Mesodermal cell (in vitro differentiated cells): ENCODE measurements at regions not wholly inside any gene's neighbourhood (a gene's known extent, or its start where the extent isn't known, plus 50 kb on each side); places are given as distances from the start of the nearest gene placed in this dataset.

ENCODE experiments used
- H3K27ac ChIP-seq: 2 replicates; pipeline ENCODE4 v1.7.0; 2013; ENCODE audit warnings: mild to moderate bottlenecking, low read depth, low read length, moderate library complexity; ENCODE audit not compliant: severe bottlenecking
- H3K36me3 ChIP-seq: 2 replicates; pipeline ENCODE4 v1.7.1; 2013; ENCODE audit warnings: mild to moderate bottlenecking, low read length, moderate library complexity; ENCODE audit not compliant: control insufficient read depth, insufficient read depth
- H3K4me1 ChIP-seq: one replicate; pipeline ENCODE4 v1.7.1; 2013; ENCODE audit warnings: mild to moderate bottlenecking, low read length; ENCODE audit not compliant: insufficient read depth, control insufficient read depth, poor library complexity, severe bottlenecking
- H3K4me3 ChIP-seq: 2 replicates; pipeline ENCODE4 v1.7.0; 2013; ENCODE audit warnings: low read length, control low read depth, mild to moderate bottlenecking; ENCODE audit not compliant: insufficient read depth, poor library complexity, severe bottlenecking; ENCODE audit errors: extremely low read depth
- H3K9me3 ChIP-seq: 2 replicates; pipeline ENCODE4 v1.7.1; 2013; ENCODE audit warnings: mild to moderate bottlenecking, low read length, moderate library complexity; ENCODE audit not compliant: control insufficient read depth
- WGBS, 2 experiments: methylation state at CpG; one replicate each; pipeline ENCODE4 v1.1.5; 2013; ENCODE audit warnings: missing lambda C conversion rate in 2 of 2; ENCODE audit not compliant: insufficient coverage in 2 of 2; 5-methylcytosine and 5-hydroxymethylcytosine counted together

- Histone ChIP-seq H3K27ac (no peak overlapping the region), H3K4me1 (no peaks in the 10 kb centered on the region), H3K9me3 (no peaks in the 10 kb centered on the region), H3K4me3 (no peak overlapping the region), H3K36me3 (no peaks in the 10 kb centered on the region)
- 95% methylated on average over 2 of the region's 2 CpGs; no CpG with 5 or more reads in 1 of the 2 experiments for WGBS, 2 experiments
Measured at GRCh38 chr2:145254291-145254690, 734.4 kb upstream of the ZEB2 start.

GRCh38 chr2:145253492-145253891 is 733.6 kb upstream of the ZEB2 start:
- Histone ChIP-seq H3K4me1 (no peaks in the 10 kb centered on the region), H3K4me3 (no peak overlapping the region), H3K36me3 (no peaks in the 10 kb centered on the region), H3K27ac (no peak overlapping the region), H3K9me3 (no peaks in the 10 kb centered on the region)
- no CpG with 5 or more reads among the region's 1 CpG for WGBS, 2 experiments

- Histone ChIP-seq H3K4me3 (no peak overlapping the region), H3K36me3 (no peaks in the 10 kb centered on the region), H3K27ac (no peak overlapping the region), H3K9me3 (no peaks in the 10 kb centered on the region), H3K4me1 (no peaks in the 10 kb centered on the region)
- WGBS, 2 experiments: 90 to 100% methylated on average over 2 of the region's 4 CpGs
Measured at GRCh38 chr2:145245268-145245870, 725.5 kb upstream of the ZEB2 start.

- 71 to 75% methylated on average over 1 of the region's 2 CpGs for WGBS, 2 experiments
- no peaks in the 10 kb centered on the region for H3K4me1 ChIP-seq
- no peak overlapping the region for H3K27ac ChIP-seq
- no peaks in the 10 kb centered on the region for H3K9me3 ChIP-seq
- H3K36me3 ChIP-seq: no peaks in the 10 kb centered on the region
- H3K4me3 ChIP-seq: no peak overlapping the region
Measured at GRCh38 chr2:145235312-145235711, 715.4 kb upstream of the ZEB2 start.

- WGBS, 2 experiments: 88 to 100% methylated on average over 3 of the region's 3 CpGs
- Histone ChIP-seq H3K4me1 (no peaks in the 10 kb centered on the region), H3K36me3 (no peaks in the 10 kb centered on the region), H3K9me3 (no peaks in the 10 kb centered on the region), H3K27ac (no peak overlapping the region), H3K4me3 (no peak overlapping the region)
Measured at GRCh38 chr2:145230546-145230945, 710.6 kb upstream of the ZEB2 start.

GRCh38 chr2:145228506-145228905 is 708.6 kb upstream of the ZEB2 start:
- Histone ChIP-seq H3K4me1 (no peaks in the 10 kb centered on the region), H3K27ac (no peak overlapping the region), H3K36me3 (no peaks in the 10 kb centered on the region), H3K4me3 (no peak overlapping the region), H3K9me3 (no peaks in the 10 kb centered on the region)
- WGBS, 2 experiments: 88 to 95% methylated on average over 3 of the region's 5 CpGs

GRCh38 chr2:145226901-145227300 is 707.0 kb upstream of the ZEB2 start:
- WGBS, 2 experiments: no CpG with 5 or more reads among the region's 1 CpG
- H3K4me1 ChIP-seq: no peaks in the 10 kb centered on the region

GRCh38 chr2:145221516-145221915 is 701.6 kb upstream of the ZEB2 start:
- Histone ChIP-seq H3K9me3 (no peaks in the 10 kb centered on the region), H3K4me1 (no peaks in the 10 kb centered on the region), H3K27ac (no peak overlapping the region), H3K36me3 (no peaks in the 10 kb centered on the region), H3K4me3 (no peak overlapping the region)
- no CpG with 5 or more reads among the region's 1 CpG for WGBS, 2 experiments

More at GRCh38 chr2:145226901-145227300, 707.0 kb upstream of the ZEB2 start:
- no peaks in the 10 kb centered on the region for H3K9me3 ChIP-seq
- H3K4me3 ChIP-seq: no peak overlapping the region
- no peak overlapping the region for H3K27ac ChIP-seq
- no peaks in the 10 kb centered on the region for H3K36me3 ChIP-seq

- no CpG with 5 or more reads among the region's 2 CpGs for WGBS, 2 experiments
- H3K4me1 ChIP-seq: no peaks in the 10 kb centered on the region
- no peaks in the 10 kb centered on the region for H3K36me3 ChIP-seq
- H3K27ac ChIP-seq: no peak overlapping the region
- H3K4me3 ChIP-seq: no peak overlapping the region
- H3K9me3 ChIP-seq: no peaks in the 10 kb centered on the region
Measured at GRCh38 chr2:145221032-145221431, 701.1 kb upstream of the ZEB2 start.

GRCh38 chr2:145220496-145220895 is 700.6 kb upstream of the ZEB2 start:
- Histone ChIP-seq H3K9me3 (no peaks in the 10 kb centered on the region), H3K4me3 (no peak overlapping the region), H3K4me1 (no peaks in the 10 kb centered on the region), H3K27ac (no peak overlapping the region), H3K36me3 (no peaks in the 10 kb centered on the region)
- WGBS, 2 experiments: 100% methylated on average over 1 of the region's 1 CpG; no CpG with 5 or more reads in 1 of the 2 experiments

GRCh38 chr2:145207884-145208283 is 688.0 kb upstream of the ZEB2 start:
- no peak overlapping the region for H3K27ac ChIP-seq
- no peaks in the 10 kb centered on the region for H3K4me1 ChIP-seq
- no peaks in the 10 kb centered on the region for H3K36me3 ChIP-seq
- H3K9me3 ChIP-seq: no peaks in the 10 kb centered on the region
- WGBS, 2 experiments: no CpG with 5 or more reads among the region's 1 CpG
- no peak overlapping the region for H3K4me3 ChIP-seq
